T47D (cell line): ENCODE measurements at regions not wholly inside any gene's neighbourhood (a gene's known extent, or its start where the extent isn't known, plus 50 kb on each side); places are given as distances from the start of the nearest gene placed in this dataset.

Experiments
- DNase-seq, 2 experiments: peaks; one replicate each; pipeline versions ENCODE4 v3.0.0 to v3.0.0-alpha.2; 2011 to 2012; ENCODE audit warnings: low read depth in 1 of 2, low spot score in 1 of 2
- JUND ChIP-seq: IDR thresholded peaks from 2 replicates; pipeline ENCODE4 v1.6.1; 2012; ENCODE audit warnings: low read depth
- in situ Hi-C: cut with HindIII; loops from 2 replicates; pipeline ENCODE4 v1.10.0; 2016; ENCODE audit warnings: low sequenced_read_pairs, low pct_unique_long_range_greater_than_20kb

GRCh38 chr1:170219163-170219562 is 73.4 kb downstream of the NTMT2 start:
- TF ChIP-seq JUND: no peak
- no peak for DNase-seq
- in situ Hi-C loops: no loop called here

- DNase-seq: no peak
- TF ChIP-seq JUND: no peak
- in situ Hi-C loops: no loop called here
Measured at GRCh38 chr1:170221031-170221430, 75.3 kb downstream of the NTMT2 start.

- in situ Hi-C loops: no loop called here
- no peak for TF ChIP-seq JUND
- no peak for DNase-seq
Measured at GRCh38 chr1:170221495-170221894, 75.7 kb downstream of the NTMT2 start.

GRCh38 chr1:170224469-170224868 is 78.7 kb downstream of the NTMT2 start:
- no peak for TF ChIP-seq JUND
- in situ Hi-C loops: no loop called here
- no peak for DNase-seq

GRCh38 chr1:170225781-170226530 is 80.2 kb downstream of the NTMT2 start:
- in situ Hi-C loops: no loop called here
- no peak for DNase-seq
- TF ChIP-seq JUND: no peak

- no peak for TF ChIP-seq JUND
- in situ Hi-C loops: no loop called here
- DNase-seq: no peak
Measured at GRCh38 chr1:170226767-170227166, 81.0 kb downstream of the NTMT2 start.

GRCh38 chr1:170230323-170230722 is 84.6 kb downstream of the NTMT2 start:
- in situ Hi-C loops: no loop called here
- no peak for TF ChIP-seq JUND
- no peak for DNase-seq

GRCh38 chr1:170231662-170232061 is 85.9 kb downstream of the NTMT2 start:
- TF ChIP-seq JUND: no peak
- DNase-seq: no peak
- in situ Hi-C loops: no loop called here

- no peak for TF ChIP-seq JUND
- in situ Hi-C loops: no loop called here
- DNase-seq: no peak
Measured at GRCh38 chr1:170238704-170239391, 93.1 kb downstream of the NTMT2 start.

GRCh38 chr1:170239445-170239844 is 93.7 kb downstream of the NTMT2 start:
- DNase-seq: no peak
- no peak for TF ChIP-seq JUND
- in situ Hi-C loops: no loop called here

GRCh38 chr1:170240409-170240808 is 94.7 kb downstream of the NTMT2 start:
- TF ChIP-seq JUND: no peak
- in situ Hi-C loops: no loop called here
- no peak for DNase-seq

GRCh38 chr1:170241266-170241851 is 95.6 kb downstream of the NTMT2 start:
- in situ Hi-C loops: no loop called here
- no peak for TF ChIP-seq JUND
- no peak for DNase-seq
